Astrocyte (in vitro differentiated cells and primary cell): ENCODE measurements at regions not wholly inside any gene's neighbourhood (a gene's known extent, or its start where the extent isn't known, plus 50 kb on each side); places are given as distances from the start of the nearest gene placed in this dataset.

ENCODE experiments used
- DNase-seq: peaks from one replicate; pipeline ENCODE4 v3.0.0-alpha.2; 2010; ENCODE audit warnings: low read depth
- FAIRE-seq: peaks from 2 replicates; lab custom pipeline; 2011; peaks lifted over from hg19 to GRCh38; lab: Jason Lieb, UNC
- H2AFZ ChIP-seq: 2 replicates; pipeline ENCODE4 v1.6.0; 2012; ENCODE audit warnings: low read depth, low read length, inconsistent platforms
- H3K27ac ChIP-seq: 2 replicates; pipeline ENCODE4 v1.5.1; 2011; ENCODE audit warnings: low read depth, low read length, inconsistent platforms
- H3K27me3 ChIP-seq: 2 replicates; pipeline ENCODE4 v1.6.0; 2011; ENCODE audit warnings: low read length, inconsistent platforms; ENCODE audit not compliant: insufficient read depth
- H3K36me3 ChIP-seq: 2 replicates; pipeline ENCODE4 v1.5.1; 2011; ENCODE audit warnings: low read length, inconsistent platforms; ENCODE audit not compliant: insufficient read depth
- H3K4me1 ChIP-seq: 2 replicates; pipeline ENCODE4 v1.5.1; 2011; ENCODE audit warnings: low read length, inconsistent platforms; ENCODE audit not compliant: insufficient read depth
- H3K4me2 ChIP-seq: 2 replicates; pipeline ENCODE4 v1.6.0; 2012; ENCODE audit warnings: low read length, inconsistent platforms
- H3K4me3 ChIP-seq: 2 replicates; pipeline ENCODE4 v1.5.1; 2011; ENCODE audit warnings: low read depth, mild to moderate bottlenecking, low read length, inconsistent platforms; ENCODE audit not compliant: insufficient read depth
- H3K79me2 ChIP-seq: 2 replicates; pipeline ENCODE4 v1.6.0; 2012; ENCODE audit warnings: mild to moderate bottlenecking, low read length, inconsistent platforms; ENCODE audit not compliant: insufficient read depth
- H3K9ac ChIP-seq: 2 replicates; pipeline ENCODE4 v1.6.0; 2012; ENCODE audit warnings: mild to moderate bottlenecking, low read length, inconsistent platforms
- H3K9me3 ChIP-seq: 2 replicates; pipeline ENCODE4 v1.5.1; 2012; ENCODE audit warnings: low read depth, mild to moderate bottlenecking, low read length, inconsistent platforms; ENCODE audit not compliant: insufficient read depth
- H4K20me1 ChIP-seq: 2 replicates; pipeline ENCODE4 v1.6.0; 2012; ENCODE audit warnings: low read length, inconsistent platforms; ENCODE audit not compliant: insufficient read depth
- H3K27ac Mint-ChIP-seq: one replicate; pipeline ENCODE4 v1.8.0; 2021; ENCODE audit warnings: mild to moderate bottlenecking, mixed read lengths; ENCODE audit not compliant: unreplicated experiment
- H3K27me3 Mint-ChIP-seq: one replicate; pipeline ENCODE4 v1.8.0; 2021; ENCODE audit warnings: low read depth, mixed read lengths; ENCODE audit not compliant: unreplicated experiment
- H3K36me3 Mint-ChIP-seq: one replicate; pipeline ENCODE4 v1.8.0; 2021; ENCODE audit warnings: low read depth, mixed read lengths; ENCODE audit not compliant: unreplicated experiment
- H3K4me1 Mint-ChIP-seq: one replicate; pipeline ENCODE4 v1.8.0; 2021; ENCODE audit warnings: low read depth, mixed read lengths; ENCODE audit not compliant: unreplicated experiment
- H3K4me3 Mint-ChIP-seq: one replicate; pipeline ENCODE4 v1.8.0; 2021; ENCODE audit warnings: mild to moderate bottlenecking, moderate library complexity, mixed read lengths; ENCODE audit not compliant: unreplicated experiment
- H3K9me3 Mint-ChIP-seq: one replicate; pipeline ENCODE4 v1.8.0; 2021; ENCODE audit warnings: mild to moderate bottlenecking, mixed read lengths; ENCODE audit not compliant: unreplicated experiment
- CTCF ChIP-seq: IDR thresholded peaks from 2 replicates; pipeline ENCODE4 v1.5.1; 2011; ENCODE audit warnings: low read depth, mild to moderate bottlenecking, inconsistent platforms, low read length, moderate library complexity; ENCODE audit not compliant: insufficient read depth
- EZH2 ChIP-seq: IDR thresholded peaks from 2 replicates; pipeline ENCODE4 v1.6.1; 2012; ENCODE audit warnings: mild to moderate bottlenecking, low read length, inconsistent platforms; ENCODE audit not compliant: insufficient read depth

- Histone ChIP-seq H3K36me3 (no peaks in the 10 kb centered on the region), H3K4me1 (no peaks in the 10 kb centered on the region), H3K9me3 (peaks cover 7% of the 10 kb centered on the region), H3K27ac (no peak overlapping the region), H3K79me2 (no peaks in the 10 kb centered on the region), H2AFZ (no peak overlapping the region), H3K4me2 (no peak overlapping the region), H3K27me3 (no peaks in the 10 kb centered on the region), H3K9ac (no peak overlapping the region), H4K20me1 (no peaks in the 10 kb centered on the region), H3K4me3 (no peak overlapping the region)
- no peaks in the 10 kb centered on the region for H3K36me3 Mint-ChIP-seq
- no peak overlapping the region for H3K27ac Mint-ChIP-seq
- FAIRE-seq, result no peak
- no peak for DNase-seq
- H3K4me1 Mint-ChIP-seq, result no peaks in the 10 kb centered on the region
- no peak overlapping the region for H3K4me3 Mint-ChIP-seq
- TF ChIP-seq CTCF (no peak), EZH2 (no peak)
- H3K27me3 Mint-ChIP-seq, result peaks cover 60% of the 10 kb centered on the region
- peaks cover 3% of the 10 kb centered on the region for H3K9me3 Mint-ChIP-seq
Observed at GRCh38 chr22:48076008-48076407, 1313.6 kb downstream of the TBC1D22A start.

GRCh38 chr22:48075604-48076003 lies 1313.2 kb downstream of the TBC1D22A start:
- no peaks in the 10 kb centered on the region for H3K36me3 ChIP-seq
- H3K4me3 ChIP-seq, result no peak overlapping the region
- no peaks in the 10 kb centered on the region for H3K79me2 ChIP-seq
- H3K27me3 ChIP-seq, result no peaks in the 10 kb centered on the region
- TF ChIP-seq EZH2, result no peak
- TF ChIP-seq CTCF, result no peak
- Mint-ChIP-seq H3K36me3 (no peaks in the 10 kb centered on the region), H3K27ac (no peak overlapping the region), H3K4me1 (no peaks in the 10 kb centered on the region), H3K9me3 (peaks cover 3% of the 10 kb centered on the region), H3K4me3 (no peak overlapping the region), H3K27me3 (peaks cover 60% of the 10 kb centered on the region)
- no peaks in the 10 kb centered on the region for H4K20me1 ChIP-seq
- DNase-seq, result no peak
- FAIRE-seq, result no peak
- H3K4me1 ChIP-seq, result no peaks in the 10 kb centered on the region
- H3K9me3 ChIP-seq, result peaks cover 8% of the 10 kb centered on the region
- H3K4me2 ChIP-seq, result no peak overlapping the region
- no peak overlapping the region for H3K27ac ChIP-seq
- no peak overlapping the region for H2AFZ ChIP-seq
- no peak overlapping the region for H3K9ac ChIP-seq

GRCh38 chr22:48072777-48073176 lies 1310.3 kb downstream of the TBC1D22A start:
- no peaks in the 10 kb centered on the region for H3K4me1 Mint-ChIP-seq
- H3K27me3 Mint-ChIP-seq, result peaks cover 46% of the 10 kb centered on the region
- TF ChIP-seq CTCF, result no peak
- TF ChIP-seq EZH2, result no peak
- Histone ChIP-seq H3K27me3 (no peaks in the 10 kb centered on the region), H3K4me1 (no peaks in the 10 kb centered on the region), H3K36me3 (no peaks in the 10 kb centered on the region), H3K27ac (no peak overlapping the region), H4K20me1 (no peaks in the 10 kb centered on the region), H3K4me2 (no peak overlapping the region), H3K4me3 (no peak overlapping the region), H3K9me3 (peaks cover 9% of the 10 kb centered on the region), H3K79me2 (no peaks in the 10 kb centered on the region), H3K9ac (no peak overlapping the region), H2AFZ (no peak overlapping the region)
- H3K36me3 Mint-ChIP-seq, result no peaks in the 10 kb centered on the region
- no peak for FAIRE-seq
- H3K4me3 Mint-ChIP-seq, result no peak overlapping the region
- no peak overlapping the region for H3K27ac Mint-ChIP-seq
- peaks cover 6% of the 10 kb centered on the region for H3K9me3 Mint-ChIP-seq
- no peak for DNase-seq
